ENCODE measurements at regions not wholly inside any gene's neighbourhood (a gene's known extent, or its start where the extent isn't known, plus 50 kb on each side); places are given as distances from the start of the nearest gene placed in this dataset.

DNA sequence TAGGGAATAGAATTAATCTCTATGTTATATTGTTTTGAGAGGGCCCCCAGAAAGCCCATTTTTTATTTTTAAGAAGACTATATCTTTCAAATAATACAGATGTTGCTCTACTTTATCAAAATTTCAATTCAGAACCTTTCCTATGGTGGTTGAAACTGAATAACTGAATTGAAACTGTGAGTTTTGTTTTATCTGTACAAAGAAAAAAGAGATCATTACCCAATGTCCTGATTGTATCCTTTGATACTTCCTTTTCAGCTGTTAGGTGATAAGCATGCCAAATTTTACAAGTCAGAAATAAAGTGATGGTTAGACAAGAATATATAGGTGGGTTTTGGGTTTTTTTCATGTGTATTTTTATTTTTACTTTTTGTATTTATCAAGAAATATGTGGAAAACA is 1293.1 kb upstream of the USP15 start:
- DNase-seq (ENCODE audit: insufficient read length, low spot score) (no peak), FAIRE-seq (no peak)

DNA sequence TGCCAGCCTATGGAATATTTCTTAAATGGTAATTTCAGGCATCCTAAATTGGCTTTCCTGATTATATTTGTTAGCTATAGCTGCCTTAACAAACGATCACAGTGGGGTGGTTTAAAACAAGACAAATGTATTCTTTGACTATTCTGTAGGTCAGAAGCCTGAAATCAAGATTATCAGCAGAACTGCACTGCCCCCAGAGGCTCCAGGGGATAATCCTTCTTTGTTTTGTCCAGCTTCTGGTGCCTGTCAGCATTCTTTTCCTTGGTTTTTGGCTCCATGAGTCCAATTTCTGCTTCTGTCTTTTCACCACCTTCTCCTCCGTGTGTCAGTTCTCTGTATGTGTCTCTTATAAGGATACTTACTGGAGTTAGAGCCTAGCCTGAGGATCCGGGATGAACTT is 1282.2 kb upstream of the USP15 start:
- no peak for FAIRE-seq
- TF ChIP-seq POLR2AphosphoS5 (IDR thresholded peaks at IDR 0.05; ENCODE audit: low read depth, low read length) = no peak
- no peak for TF ChIP-seq TAF1 (IDR thresholded peaks at IDR 0.05; ENCODE audit: low read depth, low read length)
- no peak for TF ChIP-seq PAX5 (IDR thresholded peaks at IDR 0.05; ENCODE audit: insufficient read depth, low read length, severe bottlenecking)
- TF ChIP-seq POU2F2 (IDR thresholded peaks at IDR 0.05; ENCODE audit: low read depth, low read length) = no peak
- TF ChIP-seq SPI1 (IDR thresholded peaks at IDR 0.05; ENCODE audit: low read depth, low read length) = no peak
- TF ChIP-seq POLR2A (IDR thresholded peaks at IDR 0.05; ENCODE audit: low read depth, low read length) = no peak

More for the DNA sequence above, 1293.1 kb upstream of the USP15 start:
- TF ChIP-seq POLR2A (IDR thresholded peaks at IDR 0.05; ENCODE audit: low read depth, low read length) (no peak), TAF1 (IDR thresholded peaks at IDR 0.05; ENCODE audit: low read depth, low read length) (no peak), PAX5 (IDR thresholded peaks at IDR 0.05; ENCODE audit: insufficient read depth, low read length, severe bottlenecking) (no peak), POU2F2 (IDR thresholded peaks at IDR 0.05; ENCODE audit: low read depth, low read length) (no peak), POLR2AphosphoS5 (IDR thresholded peaks at IDR 0.05; ENCODE audit: low read depth, low read length) (no peak), SPI1 (IDR thresholded peaks at IDR 0.05; ENCODE audit: low read depth, low read length) (no peak)

DNA sequence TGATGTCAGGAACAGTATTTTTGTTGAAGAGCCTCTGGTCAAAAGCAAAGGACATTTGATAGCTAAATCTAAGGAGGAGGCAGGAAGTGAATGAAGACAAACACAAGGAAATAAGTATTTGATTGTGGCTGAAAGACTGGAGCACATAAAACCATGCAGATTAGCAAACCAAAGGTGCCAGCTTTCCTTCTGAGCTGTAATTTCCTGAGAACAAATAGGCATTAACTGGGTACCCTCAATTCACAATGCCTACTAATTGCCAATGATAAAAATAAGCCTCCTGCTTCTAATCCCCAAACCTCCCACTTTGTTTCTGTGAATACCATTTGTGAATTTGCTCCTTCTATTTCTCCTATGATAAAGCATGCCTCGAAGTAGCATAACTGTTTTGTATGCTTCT is 1279.6 kb upstream of the USP15 start:
- TF ChIP-seq POU2F2 (IDR thresholded peaks at IDR 0.05; ENCODE audit: low read depth, low read length) (no peak), POLR2AphosphoS5 (IDR thresholded peaks at IDR 0.05; ENCODE audit: low read depth, low read length) (no peak), PAX5 (IDR thresholded peaks at IDR 0.05; ENCODE audit: insufficient read depth, low read length, severe bottlenecking) (no peak), POLR2A (IDR thresholded peaks at IDR 0.05; ENCODE audit: low read depth, low read length) (no peak), TAF1 (IDR thresholded peaks at IDR 0.05; ENCODE audit: low read depth, low read length) (no peak), SPI1 (IDR thresholded peaks at IDR 0.05; ENCODE audit: low read depth, low read length) (no peak)
- DNase-seq (ENCODE audit: insufficient read length, low spot score) (no peak), FAIRE-seq (no peak)

More for the DNA sequence above, 1282.2 kb upstream of the USP15 start:
- DNase-seq (ENCODE audit: insufficient read length, low spot score) = no peak

DNA sequence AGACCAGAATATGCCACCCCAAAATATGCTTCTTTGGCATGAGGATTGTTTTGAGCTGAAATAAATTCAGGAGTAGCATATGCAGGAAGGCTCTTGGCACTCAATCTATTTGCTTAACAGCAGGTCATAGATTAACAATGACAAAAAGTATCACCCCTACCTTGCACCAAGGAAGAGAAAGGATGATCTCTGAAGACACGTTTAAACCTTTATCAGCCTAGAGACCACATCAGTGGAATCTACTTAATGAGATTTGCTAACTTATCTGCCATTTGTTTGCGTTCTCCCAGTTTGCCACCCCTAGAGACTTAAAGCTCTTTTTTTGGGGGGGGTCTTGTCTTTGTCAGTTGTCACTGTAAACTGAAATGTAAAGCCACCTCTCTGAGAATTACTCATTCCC is 1278.7 kb upstream of the USP15 start:
- no peak for TF ChIP-seq SPI1 (IDR thresholded peaks at IDR 0.05; ENCODE audit: low read depth, low read length)
- no peak for TF ChIP-seq TAF1 (IDR thresholded peaks at IDR 0.05; ENCODE audit: low read depth, low read length)
- TF ChIP-seq POU2F2 (IDR thresholded peaks at IDR 0.05; ENCODE audit: low read depth, low read length) = no peak
- no peak for TF ChIP-seq PAX5 (IDR thresholded peaks at IDR 0.05; ENCODE audit: insufficient read depth, low read length, severe bottlenecking)
- TF ChIP-seq POLR2AphosphoS5 (IDR thresholded peaks at IDR 0.05; ENCODE audit: low read depth, low read length) = no peak
- no peak for TF ChIP-seq POLR2A (IDR thresholded peaks at IDR 0.05; ENCODE audit: low read depth, low read length)
- FAIRE-seq (no peak), DNase-seq (ENCODE audit: insufficient read length, low spot score) (no peak)

DNA sequence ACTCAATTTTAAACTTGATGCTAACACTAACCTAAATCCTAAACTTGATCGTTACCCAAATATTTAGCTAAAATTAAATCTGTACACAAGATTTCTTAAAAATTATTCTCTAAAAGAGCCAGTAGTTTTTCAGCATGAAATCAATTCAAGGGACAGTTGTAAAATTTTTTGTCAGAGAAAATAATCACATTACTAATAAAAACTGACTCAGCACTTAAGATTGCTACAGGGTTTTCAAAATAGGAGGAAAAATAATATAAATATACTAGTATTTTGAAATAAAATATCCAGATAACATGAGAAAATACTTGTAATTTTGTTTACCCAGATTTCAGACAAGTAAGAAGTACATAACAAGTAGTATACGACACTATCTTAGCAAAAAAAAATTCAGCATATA is 1268.1 kb upstream of the USP15 start:
- FAIRE-seq (no peak), DNase-seq (ENCODE audit: insufficient read length, low spot score) (no peak)
- no peak for TF ChIP-seq PAX5 (IDR thresholded peaks at IDR 0.05; ENCODE audit: insufficient read depth, low read length, severe bottlenecking)
- no peak for TF ChIP-seq POLR2A (IDR thresholded peaks at IDR 0.05; ENCODE audit: low read depth, low read length)
- no peak for TF ChIP-seq POU2F2 (IDR thresholded peaks at IDR 0.05; ENCODE audit: low read depth, low read length)
- no peak for TF ChIP-seq TAF1 (IDR thresholded peaks at IDR 0.05; ENCODE audit: low read depth, low read length)
- no peak for TF ChIP-seq POLR2AphosphoS5 (IDR thresholded peaks at IDR 0.05; ENCODE audit: low read depth, low read length)
- no peak for TF ChIP-seq SPI1 (IDR thresholded peaks at IDR 0.05; ENCODE audit: low read depth, low read length)

DNA sequence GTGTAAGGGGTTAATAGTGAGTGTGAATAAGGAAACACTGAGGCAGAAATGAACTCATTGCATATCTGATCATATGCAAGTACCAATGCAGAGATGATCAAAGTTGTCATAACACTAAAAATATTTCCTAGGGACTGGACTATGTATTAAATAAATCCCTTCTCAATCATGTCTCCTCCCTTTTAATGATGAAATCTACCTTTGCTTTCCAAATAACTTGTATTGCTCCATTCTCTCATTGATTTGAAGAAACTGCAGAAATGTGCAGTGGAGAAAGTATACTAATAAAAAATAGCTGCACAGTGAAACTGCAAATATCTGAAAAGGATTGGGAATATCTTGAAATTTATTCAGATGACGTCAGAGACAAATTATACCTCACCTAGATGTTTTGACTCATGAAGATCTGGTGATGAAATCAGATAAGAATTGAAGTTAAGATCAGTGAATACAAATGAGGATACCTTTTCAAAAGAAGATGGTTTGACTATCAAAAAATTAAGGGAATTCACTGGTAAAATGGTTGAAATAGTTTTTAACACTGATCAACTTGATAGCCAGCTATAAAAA is 1264.9 kb upstream of the USP15 start:
- FAIRE-seq (no peak), DNase-seq (ENCODE audit: insufficient read length, low spot score) (no peak)
- TF ChIP-seq TAF1 (IDR thresholded peaks at IDR 0.05; ENCODE audit: low read depth, low read length) = no peak
- TF ChIP-seq PAX5 (IDR thresholded peaks at IDR 0.05; ENCODE audit: insufficient read depth, low read length, severe bottlenecking) = no peak
- TF ChIP-seq POLR2AphosphoS5 (IDR thresholded peaks at IDR 0.05; ENCODE audit: low read depth, low read length) = no peak
- no peak for TF ChIP-seq POLR2A (IDR thresholded peaks at IDR 0.05; ENCODE audit: low read depth, low read length)
- TF ChIP-seq POU2F2 (IDR thresholded peaks at IDR 0.05; ENCODE audit: low read depth, low read length) = no peak
- no peak for TF ChIP-seq SPI1 (IDR thresholded peaks at IDR 0.05; ENCODE audit: low read depth, low read length)

DNA sequence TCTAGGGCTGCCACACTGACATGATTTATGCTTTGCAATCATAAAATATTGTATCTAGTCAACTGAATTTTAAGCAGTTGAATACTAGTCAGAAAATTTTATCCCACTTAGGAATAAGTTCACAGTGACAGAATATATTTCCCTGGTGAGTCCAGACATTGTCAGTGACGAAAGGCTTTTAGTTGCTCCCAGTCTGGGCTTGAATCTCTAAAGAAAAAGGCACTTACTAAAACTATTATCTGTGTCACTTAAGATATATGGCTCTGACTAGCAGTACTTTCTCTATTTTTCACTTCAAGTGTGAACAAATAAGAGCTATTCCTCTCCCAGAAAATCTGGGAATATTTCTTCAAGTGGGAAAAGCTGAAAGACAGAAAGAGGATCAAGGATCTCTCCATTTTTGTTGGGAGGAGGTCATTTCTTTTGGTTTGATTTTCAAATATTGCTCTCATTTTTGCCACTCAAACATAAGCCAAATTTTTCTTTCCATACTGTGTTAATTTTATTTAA is 1262.3 kb upstream of the USP15 start:
- TF ChIP-seq PAX5 (IDR thresholded peaks at IDR 0.05; ENCODE audit: insufficient read depth, low read length, severe bottlenecking) (no peak), POLR2A (IDR thresholded peaks at IDR 0.05; ENCODE audit: low read depth, low read length) (no peak), SPI1 (IDR thresholded peaks at IDR 0.05; ENCODE audit: low read depth, low read length) (no peak), TAF1 (IDR thresholded peaks at IDR 0.05; ENCODE audit: low read depth, low read length) (no peak), POU2F2 (IDR thresholded peaks at IDR 0.05; ENCODE audit: low read depth, low read length) (no peak), POLR2AphosphoS5 (IDR thresholded peaks at IDR 0.05; ENCODE audit: low read depth, low read length) (no peak)
- no peak for FAIRE-seq
- no peak for DNase-seq (ENCODE audit: insufficient read length, low spot score)

DNA sequence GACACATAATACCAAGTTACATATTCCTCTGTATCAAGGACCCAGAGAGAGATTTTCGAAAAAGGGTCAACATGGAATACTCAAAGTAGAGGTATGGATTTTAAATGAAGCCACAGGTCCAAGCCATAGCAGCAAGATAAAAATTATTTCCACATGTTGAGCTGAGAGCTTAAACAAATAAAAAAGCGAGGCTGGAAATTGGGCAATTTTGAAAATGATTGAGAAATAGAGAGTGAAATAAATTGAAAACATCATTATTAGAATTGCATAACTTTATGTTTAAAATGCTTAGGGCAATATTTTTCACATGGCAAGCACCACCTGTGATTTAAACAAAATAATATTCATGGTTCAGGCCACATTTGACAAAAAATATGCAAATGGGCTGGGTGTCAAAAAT is 1251.0 kb upstream of the USP15 start:
- FAIRE-seq = no peak

DNA sequence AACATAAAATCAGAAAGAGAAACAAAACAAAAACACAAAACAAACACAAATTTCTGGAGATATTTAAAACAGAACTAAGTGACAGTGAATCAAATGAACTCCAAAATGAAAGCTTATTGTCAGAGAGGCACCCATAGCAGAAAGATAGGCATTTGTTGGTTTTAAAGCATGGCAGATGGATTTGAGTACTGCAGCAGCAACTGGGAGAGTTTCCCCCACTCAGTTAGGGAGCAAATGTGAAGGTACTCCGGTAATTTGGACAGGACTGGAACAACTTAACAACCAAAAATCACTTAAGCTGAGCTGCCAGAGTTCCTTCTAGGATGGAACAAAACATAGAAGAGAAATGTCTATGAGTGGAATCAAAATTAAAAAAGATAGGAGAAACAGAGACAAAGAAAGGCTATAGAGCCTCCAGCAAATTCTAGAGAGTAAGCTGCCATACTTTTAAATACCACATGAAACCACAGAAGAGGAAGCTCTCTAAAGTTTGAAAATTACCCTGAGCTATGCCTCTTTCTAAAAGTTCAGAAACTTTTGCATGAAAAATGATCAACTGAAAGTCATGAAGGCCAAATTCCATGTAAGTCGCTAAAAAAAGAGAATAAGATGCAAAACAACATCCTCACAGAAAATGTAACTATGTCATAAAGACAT is 1248.3 kb upstream of the USP15 start:
- TF ChIP-seq TAF1 (IDR thresholded peaks at IDR 0.05; ENCODE audit: low read depth, low read length) (no peak), SPI1 (IDR thresholded peaks at IDR 0.05; ENCODE audit: low read depth, low read length) (peak; percentile 41; the same call in 1 of the 2 replicates)
- FAIRE-seq = no peak

More for the DNA sequence above, 1251.0 kb upstream of the USP15 start:
- no peak for DNase-seq (ENCODE audit: insufficient read length, low spot score)
- no peak for TF ChIP-seq POLR2A (IDR thresholded peaks at IDR 0.05; ENCODE audit: low read depth, low read length)
- TF ChIP-seq TAF1 (IDR thresholded peaks at IDR 0.05; ENCODE audit: low read depth, low read length) = no peak
- no peak for TF ChIP-seq POU2F2 (IDR thresholded peaks at IDR 0.05; ENCODE audit: low read depth, low read length)
- TF ChIP-seq SPI1 (IDR thresholded peaks at IDR 0.05; ENCODE audit: low read depth, low read length) = no peak
- TF ChIP-seq POLR2AphosphoS5 (IDR thresholded peaks at IDR 0.05; ENCODE audit: low read depth, low read length) = no peak
- no peak for TF ChIP-seq PAX5 (IDR thresholded peaks at IDR 0.05; ENCODE audit: insufficient read depth, low read length, severe bottlenecking)

More for the DNA sequence above, 1248.3 kb upstream of the USP15 start:
- no peak for DNase-seq (ENCODE audit: insufficient read length, low spot score)
